Large intestine (tissue), 3 donors: ENCODE measurements at regions not wholly inside any gene's neighbourhood (a gene's known extent, or its start where the extent isn't known, plus 50 kb on each side); places are given as distances from the start of the nearest gene placed in this dataset.
A peak's percentile ranks its signal among the peaks of the same experiment; 100 is the strongest.
"Not testable (repeated sequence)": the region's sequence is repeated elsewhere in the genome, so short reads cannot be mapped to it uniquely, and the experiment has no call there.

Experiments
- DNase-seq, 2 donors: peaks; one replicate each; pipeline versions ENCODE4 v3.0.0 to v3.0.0-alpha.2; 2013
- H3K27ac ChIP-seq: one replicate; pipeline ENCODE4 v1.5.1; 2013; ENCODE audit warnings: low read length
- H3K27me3 ChIP-seq: 2 replicates; pipeline ENCODE4 v1.6.1; 2013; ENCODE audit warnings: low read length; ENCODE audit not compliant: control insufficient read depth, insufficient read depth
- H3K36me3 ChIP-seq: 2 replicates; pipeline ENCODE4 v1.6.1; 2013; ENCODE audit warnings: low read length; ENCODE audit not compliant: control insufficient read depth, insufficient read depth
- H3K4me1 ChIP-seq: one replicate; pipeline ENCODE4 v1.6.1; 2013; ENCODE audit warnings: low read length; ENCODE audit not compliant: control insufficient read depth, insufficient read depth
- H3K4me3 ChIP-seq: one replicate; pipeline ENCODE4 v1.5.1; 2013; ENCODE audit warnings: low read length
- H3K9me3 ChIP-seq: one replicate; pipeline ENCODE4 v1.6.1; 2013; ENCODE audit warnings: mild to moderate bottlenecking, low read depth, low read length, moderate library complexity; ENCODE audit not compliant: control insufficient read depth
- WGBS: methylation state at CpG from one replicate; pipeline ENCODE4 v1.1.5; 2013; ENCODE audit warnings: low lambda C conversion rate; ENCODE audit not compliant: insufficient coverage; 5-methylcytosine and 5-hydroxymethylcytosine counted together

- WGBS, result no CpG with 5 or more reads among the region's 4 CpGs
Observed at GRCh38 chr6:122890250-122890649, 101.2 kb downstream of the SMPDL3A start.

DNA sequence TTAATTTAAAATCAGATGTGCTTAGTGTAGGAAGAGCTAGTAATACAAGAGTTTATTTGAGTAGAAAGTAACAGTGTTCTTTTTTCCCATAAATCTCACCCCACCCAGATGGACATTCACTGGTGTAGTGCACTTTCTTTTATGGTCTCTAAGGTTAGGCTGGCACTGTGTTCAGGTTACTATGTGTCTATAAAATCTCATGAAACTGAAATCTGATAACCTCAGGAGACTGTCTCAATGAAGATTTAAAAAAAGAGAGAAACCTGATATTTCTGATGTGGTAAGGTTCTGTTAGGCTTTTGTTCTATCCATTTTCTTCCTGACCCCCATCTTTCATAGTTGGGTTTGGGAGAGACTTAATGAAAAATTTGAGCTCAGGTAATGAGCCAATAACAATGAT lies 101.2 kb upstream of the CLVS2 start:
- no peak for DNase-seq
- no peaks in the 10 kb centered on the region for H3K36me3 ChIP-seq
- no peaks in the 10 kb centered on the region for H3K9me3 ChIP-seq
- H3K27ac ChIP-seq, result no peak overlapping the region
- H3K27me3 ChIP-seq, result no peaks in the 10 kb centered on the region
- H3K4me1 ChIP-seq, result no peaks in the 10 kb centered on the region
- no peak overlapping the region for H3K4me3 ChIP-seq

More at GRCh38 chr6:122890250-122890649, 101.2 kb downstream of the SMPDL3A start:
- Histone ChIP-seq H3K36me3 (no peaks in the 10 kb centered on the region), H3K4me1 (no peaks in the 10 kb centered on the region), H3K27ac (no peak overlapping the region), H3K4me3 (no peak overlapping the region), H3K9me3 (no peaks in the 10 kb centered on the region), H3K27me3 (no peaks in the 10 kb centered on the region)
- DNase-seq, result no peak

DNA sequence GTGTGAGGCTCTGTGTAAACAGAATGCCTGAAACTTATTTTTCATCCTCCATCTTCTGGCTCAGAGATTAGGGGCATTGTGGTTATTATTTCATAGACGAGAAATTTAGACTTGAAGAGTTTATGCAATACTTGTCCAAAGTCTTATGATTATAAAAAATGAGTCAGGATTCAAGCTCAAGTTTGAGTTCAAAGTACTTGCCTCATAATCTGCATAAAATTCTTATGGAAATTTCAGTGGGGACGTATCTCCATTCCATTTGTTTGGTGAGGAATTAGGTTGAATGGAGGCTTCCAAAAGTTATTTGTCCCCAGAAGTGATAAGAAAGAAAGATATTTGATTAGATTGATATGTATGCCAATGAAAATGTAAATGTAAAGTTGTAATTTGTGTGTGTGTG lies 93.7 kb upstream of the CLVS2 start:
- Histone ChIP-seq H3K4me1 (no peaks in the 10 kb centered on the region), H3K27me3 (no peaks in the 10 kb centered on the region), H3K4me3 (no peak overlapping the region), H3K9me3 (peaks cover 3% of the 10 kb centered on the region), H3K36me3 (no peaks in the 10 kb centered on the region), H3K27ac (no peak overlapping the region)
- WGBS, result 10% methylated on average over 2 of the region's 2 CpGs
- DNase-seq, result peak; percentile 18 to 49

DNA sequence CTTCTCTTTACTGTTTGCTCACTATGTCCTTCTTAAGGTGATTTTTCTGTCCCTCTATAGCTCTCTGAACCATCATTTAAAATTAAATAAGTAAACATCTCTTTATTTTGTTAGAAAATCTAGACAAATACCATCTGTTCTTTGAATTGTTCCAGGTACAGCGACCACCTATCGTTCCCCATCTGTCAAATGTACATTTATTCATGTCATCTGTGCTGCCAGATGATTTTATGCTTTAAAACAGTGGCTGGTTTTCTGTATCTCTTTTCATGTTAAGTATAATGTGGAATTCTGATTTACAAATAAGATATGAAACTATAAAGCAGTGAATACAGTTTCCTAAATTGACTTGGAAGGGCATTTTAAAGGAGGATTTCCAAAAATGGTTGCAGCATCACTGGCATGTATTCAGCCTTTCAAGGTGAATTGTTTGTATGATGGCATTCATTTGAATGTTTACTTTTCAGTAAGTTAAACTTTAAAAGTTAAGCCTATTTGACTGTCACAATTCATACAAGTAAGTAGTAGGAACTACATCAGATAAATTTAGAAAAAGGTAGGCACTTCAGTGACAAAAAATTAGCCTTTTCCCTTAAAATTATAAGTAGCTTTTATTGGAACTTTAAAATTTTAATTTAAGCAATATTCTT lies 92.6 kb upstream of the CLVS2 start:
- WGBS, result 67% methylated on average over 2 of the region's 2 CpGs
- no peak overlapping the region for H3K27ac ChIP-seq
- no peaks in the 10 kb centered on the region for H3K4me1 ChIP-seq
- no peak for DNase-seq
- peaks cover 3% of the 10 kb centered on the region for H3K9me3 ChIP-seq
- H3K4me3 ChIP-seq, result no peak overlapping the region
- H3K36me3 ChIP-seq, result no peaks in the 10 kb centered on the region
- no peaks in the 10 kb centered on the region for H3K27me3 ChIP-seq

DNA sequence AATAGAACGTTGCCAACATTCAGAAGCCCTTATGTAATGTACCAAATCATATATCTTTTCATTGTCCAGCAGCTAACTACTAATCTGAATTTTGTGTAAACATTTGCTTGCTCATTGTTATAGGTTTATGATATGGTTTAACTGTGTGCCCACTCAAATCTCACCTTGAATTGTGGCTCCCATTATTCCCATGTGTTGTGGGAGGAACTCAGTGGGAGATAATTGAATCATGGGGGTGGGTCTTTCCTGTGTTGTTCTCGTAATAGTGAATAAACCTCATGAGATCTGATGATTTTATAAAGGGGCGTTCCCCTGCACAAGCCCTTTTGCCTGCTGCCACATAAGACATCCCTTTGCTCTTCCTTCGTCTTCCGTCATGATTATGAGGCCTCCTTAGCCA lies 91.9 kb upstream of the CLVS2 start:
- no peak for DNase-seq
- 92% methylated on average over 4 of the region's 5 CpGs for WGBS
- H3K9me3 ChIP-seq, result peaks cover 3% of the 10 kb centered on the region
- no peak overlapping the region for H3K4me3 ChIP-seq
- no peaks in the 10 kb centered on the region for H3K36me3 ChIP-seq
- H3K27ac ChIP-seq, result no peak overlapping the region
- no peaks in the 10 kb centered on the region for H3K27me3 ChIP-seq
- no peaks in the 10 kb centered on the region for H3K4me1 ChIP-seq

GRCh38 chr6:122913558-122913957 lies 82.5 kb upstream of the CLVS2 start:
- DNase-seq, result no peak
- H3K9me3 ChIP-seq, result peaks cover 4% of the 10 kb centered on the region
- H3K4me1 ChIP-seq, result no peaks in the 10 kb centered on the region
- no CpG with 5 or more reads among the region's 1 CpG for WGBS
- no peak overlapping the region for H3K27ac ChIP-seq
- no peak overlapping the region for H3K4me3 ChIP-seq
- no peaks in the 10 kb centered on the region for H3K27me3 ChIP-seq
- H3K36me3 ChIP-seq, result no peaks in the 10 kb centered on the region

- H3K4me3 ChIP-seq, result no peak overlapping the region
- no peak for DNase-seq
- no peaks in the 10 kb centered on the region for H3K4me1 ChIP-seq
- H3K27me3 ChIP-seq, result no peaks in the 10 kb centered on the region
- H3K9me3 ChIP-seq, result peaks cover 4% of the 10 kb centered on the region
- H3K36me3 ChIP-seq, result no peaks in the 10 kb centered on the region
- H3K27ac ChIP-seq, result no peak overlapping the region
Observed at GRCh38 chr6:122918714-122919113, 77.3 kb upstream of the CLVS2 start.

DNA sequence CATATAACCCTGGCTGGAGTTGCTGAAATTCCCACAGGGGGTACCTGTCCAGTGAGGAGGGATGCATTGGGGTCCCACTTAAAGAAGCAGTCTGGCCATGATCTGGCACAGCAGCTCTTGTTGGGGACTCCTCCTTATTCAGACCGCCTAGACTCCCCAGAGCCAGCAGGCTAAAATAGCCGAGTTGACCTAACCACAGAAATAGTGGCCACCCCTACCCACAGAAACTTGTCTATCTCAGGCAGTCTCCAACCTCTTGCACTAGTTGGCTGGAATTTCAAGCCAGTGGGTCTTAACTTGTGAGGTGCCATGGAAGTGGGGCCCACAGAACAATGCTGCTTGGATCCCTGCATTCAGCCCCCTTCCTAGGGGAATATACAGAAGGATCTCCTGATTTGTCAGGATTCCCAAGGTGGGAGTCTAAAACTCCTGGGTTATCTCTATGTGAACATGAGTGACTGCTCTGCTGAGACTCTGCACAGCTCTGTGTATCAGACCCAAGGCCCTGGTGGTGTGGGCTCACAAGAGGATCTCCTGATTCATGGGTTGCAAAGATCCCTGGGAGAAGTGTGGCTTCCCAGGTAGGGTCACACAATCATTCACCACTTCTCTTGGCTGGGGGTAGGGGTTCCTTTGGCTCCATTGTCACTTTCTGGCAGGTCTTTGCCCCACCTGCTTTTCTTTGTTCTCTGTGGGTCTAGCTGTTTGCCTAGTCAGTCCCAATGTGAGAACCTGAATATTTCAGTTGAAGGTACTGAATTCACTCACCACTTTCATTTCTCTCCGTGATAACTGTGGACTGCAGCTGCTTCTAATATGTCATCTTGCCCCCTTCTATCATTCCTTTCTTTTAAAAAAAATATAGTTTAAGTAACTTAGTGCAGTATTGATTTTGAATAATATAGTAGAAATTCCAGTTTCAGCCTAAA lies 65.5 kb upstream of the CLVS2 start:
- no peaks in the 10 kb centered on the region for H3K4me1 ChIP-seq
- 83% methylated on average over 1 of the region's 3 CpGs for WGBS
- DNase-seq, result no peak
- no peaks in the 10 kb centered on the region for H3K36me3 ChIP-seq
- H3K4me3 ChIP-seq, result no peak overlapping the region
- no peaks in the 10 kb centered on the region for H3K9me3 ChIP-seq
- no peaks in the 10 kb centered on the region for H3K27me3 ChIP-seq
- no peak overlapping the region for H3K27ac ChIP-seq

- Histone ChIP-seq H3K4me3 (no peak overlapping the region), H3K36me3 (no peaks in the 10 kb centered on the region), H3K9me3 (no peaks in the 10 kb centered on the region), H3K27me3 (no peaks in the 10 kb centered on the region), H3K27ac (no peak overlapping the region), H3K4me1 (no peaks in the 10 kb centered on the region)
- DNase-seq, result no peak
Observed at GRCh38 chr6:122931916-122932315, 64.1 kb upstream of the CLVS2 start.

DNA sequence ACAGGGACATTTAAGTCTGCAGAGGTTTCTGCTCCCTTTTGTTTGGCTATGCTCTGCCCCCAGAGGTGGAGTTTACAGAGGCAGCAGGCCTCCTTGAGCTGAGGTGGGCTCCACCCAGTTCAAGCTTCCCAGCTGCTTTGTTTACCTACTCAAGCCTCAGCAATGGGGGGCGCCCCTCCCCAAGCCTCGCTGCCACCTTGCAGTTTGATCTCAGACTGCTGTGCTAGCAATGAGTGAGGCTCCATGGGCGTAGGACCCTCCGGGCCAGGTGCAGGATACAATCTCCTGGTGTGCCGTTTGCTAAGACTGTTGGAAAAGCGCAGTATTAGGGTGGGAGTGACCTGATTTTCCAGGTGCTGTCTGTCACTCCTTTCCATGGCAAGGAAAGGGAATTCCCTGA lies 51.1 kb upstream of the CLVS2 start:
- DNase-seq, H3K27me3 ChIP-seq, H3K36me3 ChIP-seq, H3K27ac ChIP-seq, H3K9me3 ChIP-seq, H3K4me3 ChIP-seq, H3K4me1 ChIP-seq: not testable (repeated sequence)
- no CpG with 5 or more reads among the region's 6 CpGs for WGBS
